ENCODE measurements at regions not wholly inside any gene's neighbourhood (a gene's known extent, or its start where the extent isn't known, plus 50 kb on each side); places are given as distances from the start of the nearest gene placed in this dataset.

GRCh38 chr3:20404741-20405100 lies 218.7 kb upstream of the SGO1 start:
- H3K79me2 ChIP-seq (ENCODE audit: insufficient read depth, low read length) = no peaks in the 10 kb centered on the region
- no peak overlapping the region for H3K4me3 Mint-ChIP-seq
- no peak overlapping the region for H3K56ac ChIP-seq (ENCODE audit: insufficient read length, low read depth, low read length)
- no peak for DNase-seq
- no peaks in the 10 kb centered on the region for H4K20me1 ChIP-seq (ENCODE audit: control insufficient read depth, insufficient read depth, insufficient read length)
- no peak overlapping the region for H4K5ac ChIP-seq (ENCODE audit: insufficient read length, low read depth, low read length)
- H3K79me1 ChIP-seq (ENCODE audit: insufficient read depth, low read depth, low read length, poor library complexity, severe bottlenecking) = no peaks in the 10 kb centered on the region
- no peak overlapping the region for H3K4me2 ChIP-seq (ENCODE audit: insufficient read depth, insufficient read length, low read length)
- no peak overlapping the region for H2BK15ac ChIP-seq (ENCODE audit: low read depth, low read length)
- no peak overlapping the region for H4K91ac ChIP-seq (ENCODE audit: insufficient read length, low read depth, low read length)
- H2BK12ac ChIP-seq (ENCODE audit: insufficient read length, low read depth, low read length) = no peak overlapping the region
- no peaks in the 10 kb centered on the region for H3K23me2 ChIP-seq (ENCODE audit: insufficient read length, low read depth, low read length, poor library complexity, severe bottlenecking)
- no peak overlapping the region for H3K4ac ChIP-seq (ENCODE audit: low read depth, low read length)
- H3K4me1 ChIP-seq (ENCODE audit: insufficient read depth, low read length) = no peaks in the 10 kb centered on the region
- H3K27me3 Mint-ChIP-seq (ENCODE audit: low read depth) = no peaks in the 10 kb centered on the region
- H3K27me3 ChIP-seq (ENCODE audit: insufficient read depth, low read length) = no peaks in the 10 kb centered on the region
- no peak overlapping the region for H3K27ac Mint-ChIP-seq
- no peak overlapping the region for H3K14ac ChIP-seq (ENCODE audit: insufficient read depth, low read length)
- H2AK5ac ChIP-seq (ENCODE audit: insufficient read length, low read length) = no peak overlapping the region
- H2BK20ac ChIP-seq (ENCODE audit: low read depth, low read length, poor library complexity, severe bottlenecking) = no peak overlapping the region
- TF ChIP-seq, protein P1, sequence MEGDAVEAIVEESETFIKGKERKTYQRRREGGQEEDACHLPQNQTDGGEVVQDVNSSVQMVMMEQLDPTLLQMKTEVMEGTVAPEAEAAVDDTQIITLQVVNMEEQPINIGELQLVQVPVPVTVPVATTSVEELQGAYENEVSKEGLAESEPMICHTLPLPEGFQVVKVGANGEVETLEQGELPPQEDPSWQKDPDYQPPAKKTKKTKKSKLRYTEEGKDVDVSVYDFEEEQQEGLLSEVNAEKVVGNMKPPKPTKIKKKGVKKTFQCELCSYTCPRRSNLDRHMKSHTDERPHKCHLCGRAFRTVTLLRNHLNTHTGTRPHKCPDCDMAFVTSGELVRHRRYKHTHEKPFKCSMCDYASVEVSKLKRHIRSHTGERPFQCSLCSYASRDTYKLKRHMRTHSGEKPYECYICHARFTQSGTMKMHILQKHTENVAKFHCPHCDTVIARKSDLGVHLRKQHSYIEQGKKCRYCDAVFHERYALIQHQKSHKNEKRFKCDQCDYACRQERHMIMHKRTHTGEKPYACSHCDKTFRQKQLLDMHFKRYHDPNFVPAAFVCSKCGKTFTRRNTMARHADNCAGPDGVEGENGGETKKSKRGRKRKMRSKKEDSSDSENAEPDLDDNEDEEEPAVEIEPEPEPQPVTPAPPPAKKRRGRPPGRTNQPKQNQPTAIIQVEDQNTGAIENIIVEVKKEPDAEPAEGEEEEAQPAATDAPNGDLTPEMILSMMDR (conservative IDR thresholded peaks at IDR 0.05) = no peak
- no peak overlapping the region for H3K9ac ChIP-seq (ENCODE audit: extremely low read depth, insufficient read length, low read length)
- H3K9me3 Mint-ChIP-seq = no peaks in the 10 kb centered on the region
- H2AFZ ChIP-seq (ENCODE audit: low read length) = no peak overlapping the region
- no peak overlapping the region for H2BK5ac ChIP-seq (ENCODE audit: insufficient read length, low read length)
- no peak overlapping the region for H3K23ac ChIP-seq (ENCODE audit: insufficient read length, low read depth, low read length)
- peaks cover 10% of the 10 kb centered on the region in 2 experiments for H3K4me1 Mint-ChIP-seq
- no peak overlapping the region for H3K27ac ChIP-seq (ENCODE audit: insufficient read length, low read depth, low read length)
- H3T11ph ChIP-seq (ENCODE audit: low read length) = no peak overlapping the region
- H3K36me3 Mint-ChIP-seq (ENCODE audit: insufficient read depth in 1 of 3, low read depth in 3 of 3) = no peaks in the 10 kb centered on the region
- H4K8ac ChIP-seq (replicated peaks; ENCODE audit: insufficient read length, low read depth, low read length) = no peak overlapping the region
- H3K18ac ChIP-seq (ENCODE audit: insufficient read length, low read depth, low read length) = no peak overlapping the region
- H3K9me3 ChIP-seq (ENCODE audit: control insufficient read depth, low read depth, low read length) = no peaks in the 10 kb centered on the region
- H2BK120ac ChIP-seq (ENCODE audit: low read depth, low read length, poor library complexity, severe bottlenecking) = no peak overlapping the region

All from H9 (cell line).